ENCODE measurements at regions not wholly inside any gene's neighbourhood (a gene's known extent, or its start where the extent isn't known, plus 50 kb on each side); places are given as distances from the start of the nearest gene placed in this dataset.

- TF ChIP-seq CTCF (IDR thresholded peaks at IDR 0.05), result no peak
- no peak for TF ChIP-seq POLR2A (IDR thresholded peaks at IDR 0.05)
Measured at GRCh38 chr17:14559264-14560119, 258.6 kb downstream of the HS3ST3B1 start.
